ENCODE measurements at regions not wholly inside any gene's neighbourhood (a gene's known extent, or its start where the extent isn't known, plus 50 kb on each side); places are given as distances from the start of the nearest gene placed in this dataset.

DNA sequence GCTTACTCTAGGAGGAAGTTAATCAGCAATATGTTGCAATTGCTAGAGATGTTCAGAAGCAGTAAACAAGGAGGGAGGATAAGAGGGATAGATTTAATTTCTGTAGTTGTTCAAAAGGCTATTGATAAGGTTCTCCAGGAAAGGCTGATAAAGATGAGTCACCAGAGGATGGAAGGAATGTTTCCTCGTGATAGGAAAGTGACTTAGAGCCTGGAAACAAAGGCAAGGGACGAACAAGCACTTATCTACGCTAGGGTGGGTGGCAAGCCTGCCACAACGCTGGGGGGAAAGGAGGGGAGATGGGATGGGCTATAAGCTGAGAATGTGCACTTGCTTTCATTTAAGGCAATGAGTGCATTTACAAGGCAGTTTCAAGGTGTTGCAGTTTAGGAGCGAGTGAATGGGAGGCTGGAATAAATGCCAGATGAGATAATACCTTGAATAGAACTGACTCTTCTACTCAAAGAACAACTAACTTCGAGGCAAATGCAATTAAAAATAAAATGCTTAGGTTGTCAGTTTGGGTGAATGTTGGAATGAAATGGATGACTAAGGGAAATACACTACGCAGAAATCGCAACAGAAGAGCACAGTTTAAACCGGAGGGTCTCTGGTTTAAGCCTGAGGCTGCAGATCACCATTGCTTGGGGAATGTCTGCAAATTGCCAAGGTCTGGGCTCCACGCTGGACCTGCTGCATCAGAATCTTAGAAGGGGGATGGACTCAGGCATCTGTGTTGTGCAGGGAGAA lies 76.0 kb upstream of the RBBP6 start (continued):
- TF ChIP-seq, protein P1, sequence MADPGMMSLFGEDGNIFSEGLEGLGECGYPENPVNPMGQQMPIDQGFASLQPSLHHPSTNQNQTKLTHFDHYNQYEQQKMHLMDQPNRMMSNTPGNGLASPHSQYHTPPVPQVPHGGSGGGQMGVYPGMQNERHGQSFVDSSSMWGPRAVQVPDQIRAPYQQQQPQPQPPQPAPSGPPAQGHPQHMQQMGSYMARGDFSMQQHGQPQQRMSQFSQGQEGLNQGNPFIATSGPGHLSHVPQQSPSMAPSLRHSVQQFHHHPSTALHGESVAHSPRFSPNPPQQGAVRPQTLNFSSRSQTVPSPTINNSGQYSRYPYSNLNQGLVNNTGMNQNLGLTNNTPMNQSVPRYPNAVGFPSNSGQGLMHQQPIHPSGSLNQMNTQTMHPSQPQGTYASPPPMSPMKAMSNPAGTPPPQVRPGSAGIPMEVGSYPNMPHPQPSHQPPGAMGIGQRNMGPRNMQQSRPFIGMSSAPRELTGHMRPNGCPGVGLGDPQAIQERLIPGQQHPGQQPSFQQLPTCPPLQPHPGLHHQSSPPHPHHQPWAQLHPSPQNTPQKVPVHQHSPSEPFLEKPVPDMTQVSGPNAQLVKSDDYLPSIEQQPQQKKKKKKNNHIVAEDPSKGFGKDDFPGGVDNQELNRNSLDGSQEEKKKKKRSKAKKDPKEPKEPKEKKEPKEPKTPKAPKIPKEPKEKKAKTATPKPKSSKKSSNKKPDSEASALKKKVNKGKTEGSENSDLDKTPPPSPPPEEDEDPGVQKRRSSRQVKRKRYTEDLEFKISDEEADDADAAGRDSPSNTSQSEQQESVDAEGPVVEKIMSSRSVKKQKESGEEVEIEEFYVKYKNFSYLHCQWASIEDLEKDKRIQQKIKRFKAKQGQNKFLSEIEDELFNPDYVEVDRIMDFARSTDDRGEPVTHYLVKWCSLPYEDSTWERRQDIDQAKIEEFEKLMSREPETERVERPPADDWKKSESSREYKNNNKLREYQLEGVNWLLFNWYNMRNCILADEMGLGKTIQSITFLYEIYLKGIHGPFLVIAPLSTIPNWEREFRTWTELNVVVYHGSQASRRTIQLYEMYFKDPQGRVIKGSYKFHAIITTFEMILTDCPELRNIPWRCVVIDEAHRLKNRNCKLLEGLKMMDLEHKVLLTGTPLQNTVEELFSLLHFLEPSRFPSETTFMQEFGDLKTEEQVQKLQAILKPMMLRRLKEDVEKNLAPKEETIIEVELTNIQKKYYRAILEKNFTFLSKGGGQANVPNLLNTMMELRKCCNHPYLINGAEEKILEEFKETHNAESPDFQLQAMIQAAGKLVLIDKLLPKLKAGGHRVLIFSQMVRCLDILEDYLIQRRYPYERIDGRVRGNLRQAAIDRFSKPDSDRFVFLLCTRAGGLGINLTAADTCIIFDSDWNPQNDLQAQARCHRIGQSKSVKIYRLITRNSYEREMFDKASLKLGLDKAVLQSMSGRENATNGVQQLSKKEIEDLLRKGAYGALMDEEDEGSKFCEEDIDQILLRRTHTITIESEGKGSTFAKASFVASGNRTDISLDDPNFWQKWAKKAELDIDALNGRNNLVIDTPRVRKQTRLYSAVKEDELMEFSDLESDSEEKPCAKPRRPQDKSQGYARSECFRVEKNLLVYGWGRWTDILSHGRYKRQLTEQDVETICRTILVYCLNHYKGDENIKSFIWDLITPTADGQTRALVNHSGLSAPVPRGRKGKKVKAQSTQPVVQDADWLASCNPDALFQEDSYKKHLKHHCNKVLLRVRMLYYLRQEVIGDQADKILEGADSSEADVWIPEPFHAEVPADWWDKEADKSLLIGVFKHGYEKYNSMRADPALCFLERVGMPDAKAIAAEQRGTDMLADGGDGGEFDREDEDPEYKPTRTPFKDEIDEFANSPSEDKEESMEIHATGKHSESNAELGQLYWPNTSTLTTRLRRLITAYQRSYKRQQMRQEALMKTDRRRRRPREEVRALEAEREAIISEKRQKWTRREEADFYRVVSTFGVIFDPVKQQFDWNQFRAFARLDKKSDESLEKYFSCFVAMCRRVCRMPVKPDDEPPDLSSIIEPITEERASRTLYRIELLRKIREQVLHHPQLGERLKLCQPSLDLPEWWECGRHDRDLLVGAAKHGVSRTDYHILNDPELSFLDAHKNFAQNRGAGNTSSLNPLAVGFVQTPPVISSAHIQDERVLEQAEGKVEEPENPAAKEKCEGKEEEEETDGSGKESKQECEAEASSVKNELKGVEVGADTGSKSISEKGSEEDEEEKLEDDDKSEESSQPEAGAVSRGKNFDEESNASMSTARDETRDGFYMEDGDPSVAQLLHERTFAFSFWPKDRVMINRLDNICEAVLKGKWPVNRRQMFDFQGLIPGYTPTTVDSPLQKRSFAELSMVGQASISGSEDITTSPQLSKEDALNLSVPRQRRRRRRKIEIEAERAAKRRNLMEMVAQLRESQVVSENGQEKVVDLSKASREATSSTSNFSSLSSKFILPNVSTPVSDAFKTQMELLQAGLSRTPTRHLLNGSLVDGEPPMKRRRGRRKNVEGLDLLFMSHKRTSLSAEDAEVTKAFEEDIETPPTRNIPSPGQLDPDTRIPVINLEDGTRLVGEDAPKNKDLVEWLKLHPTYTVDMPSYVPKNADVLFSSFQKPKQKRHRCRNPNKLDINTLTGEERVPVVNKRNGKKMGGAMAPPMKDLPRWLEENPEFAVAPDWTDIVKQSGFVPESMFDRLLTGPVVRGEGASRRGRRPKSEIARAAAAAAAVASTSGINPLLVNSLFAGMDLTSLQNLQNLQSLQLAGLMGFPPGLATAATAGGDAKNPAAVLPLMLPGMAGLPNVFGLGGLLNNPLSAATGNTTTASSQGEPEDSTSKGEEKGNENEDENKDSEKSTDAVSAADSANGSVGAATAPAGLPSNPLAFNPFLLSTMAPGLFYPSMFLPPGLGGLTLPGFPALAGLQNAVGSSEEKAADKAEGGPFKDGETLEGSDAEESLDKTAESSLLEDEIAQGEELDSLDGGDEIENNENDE (IDR thresholded peaks at IDR 0.05; ENCODE audit: insufficient replicate concordance, low read length) = no peak
- TF ChIP-seq EZH2 (IDR thresholded peaks at IDR 0.05; ENCODE audit: low read depth, low read length, severe bottlenecking) (no peak), SIRT6 (IDR thresholded peaks at IDR 0.05; ENCODE audit: low read length) (no peak), CTBP2 (IDR thresholded peaks at IDR 0.05; ENCODE audit: borderline replicate concordance, insufficient read depth, insufficient read length, low read length) (no peak), RFX5 (IDR thresholded peaks at IDR 0.05; ENCODE audit: borderline replicate concordance, low read depth, low read length) (no peak), KDM5A (IDR thresholded peaks at IDR 0.05; ENCODE audit: low read length) (no peak), ZNF274 (IDR thresholded peaks at IDR 0.05; ENCODE audit: borderline replicate concordance, extremely low read depth, low read length) (no peak), RBBP5 (IDR thresholded peaks at IDR 0.05; ENCODE audit: borderline replicate concordance, low read depth, low read length) (no peak), CEBPB (IDR thresholded peaks at IDR 0.05; ENCODE audit: low read depth, low read length) (no peak), POU5F1 (IDR thresholded peaks at IDR 0.05; ENCODE audit: low read depth, low read length) (no peak), EGR1 (IDR thresholded peaks at IDR 0.05; ENCODE audit: borderline replicate concordance, low read depth, low read length) (no peak)

All from H1 (cell line).